ENCODE measurements at regions not wholly inside any gene's neighbourhood (a gene's known extent, or its start where the extent isn't known, plus 50 kb on each side); places are given as distances from the start of the nearest gene placed in this dataset.
A peak's percentile ranks its signal among the peaks of the same experiment; 100 is the strongest.
"Not testable (repeated sequence)": the region's sequence is repeated elsewhere in the genome, so short reads cannot be mapped to it uniquely, and the experiment has no call there.

DNA sequence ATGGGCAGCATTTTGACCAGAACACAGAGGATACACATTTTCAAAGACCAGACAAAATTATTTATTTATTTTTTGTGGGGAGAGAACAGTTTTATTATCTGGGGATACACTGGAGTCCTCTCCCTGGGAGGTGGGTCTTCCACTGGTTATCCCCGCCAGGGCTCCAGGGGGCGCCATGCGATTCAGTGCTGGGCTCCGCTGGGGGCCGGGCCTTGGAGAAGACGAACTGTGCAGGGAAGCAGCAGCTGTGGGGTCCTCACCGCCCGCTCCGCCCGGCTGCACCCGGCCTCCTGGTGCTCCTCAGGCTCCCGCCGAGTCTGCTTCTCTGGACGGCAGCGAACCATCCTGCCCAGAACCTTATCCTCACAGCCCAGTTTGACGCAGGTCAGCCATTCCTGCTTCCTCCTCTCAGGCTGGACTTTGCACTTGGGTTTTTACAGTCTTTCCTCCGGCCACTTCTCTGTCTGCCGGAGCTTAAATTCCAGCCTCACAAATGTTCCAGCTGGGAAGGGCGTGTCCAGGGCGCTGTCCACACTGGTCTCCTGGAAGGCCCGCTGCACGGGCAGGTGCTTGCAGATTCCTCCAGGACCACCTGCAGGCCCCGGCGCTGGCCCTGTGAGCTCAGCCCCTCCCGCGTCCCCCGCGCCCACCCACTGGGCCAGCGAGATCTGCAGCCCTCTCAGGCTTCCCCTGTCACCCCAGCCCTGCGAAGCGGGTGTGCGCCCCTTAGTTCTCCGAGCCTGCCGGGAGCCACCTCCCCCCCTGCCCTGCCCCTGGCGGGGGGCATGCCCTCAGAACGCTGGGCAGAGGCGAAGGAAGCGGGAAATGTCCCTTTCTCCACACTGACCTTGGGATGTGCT, 1830.0 kb upstream of the DEFB115 start:
- DNase-seq (ENCODE audit: low read depth in 2 of 2): no peak

DNA sequence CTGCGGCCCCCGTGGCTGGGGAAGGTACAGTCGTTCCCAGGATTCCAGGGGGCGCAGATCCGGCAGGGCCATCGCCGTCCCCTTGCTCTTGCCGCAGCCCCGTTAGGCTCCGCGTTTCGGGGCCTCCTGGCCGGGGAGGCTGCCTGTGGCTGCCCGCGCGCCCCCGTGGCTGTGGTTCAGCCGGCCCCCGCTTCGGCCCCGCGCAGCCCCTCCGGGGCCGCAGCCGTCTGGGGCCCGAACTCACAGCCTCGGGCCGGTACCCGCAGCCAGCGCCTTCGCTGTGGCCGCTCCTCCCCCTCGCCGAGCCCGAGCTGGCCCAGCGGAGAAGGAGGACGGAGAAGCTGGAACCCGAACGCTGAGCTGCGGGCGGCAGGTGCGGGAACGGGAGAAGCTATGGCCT, 1826.9 kb upstream of the DEFB115 start:
- DNase-seq (ENCODE audit: low read depth in 2 of 2): no peak

- not testable (repeated sequence) for DNase-seq (ENCODE audit: low read depth in 2 of 2)
Measured at GRCh38 chr20:29440721-29441120, 1816.7 kb upstream of the DEFB115 start.

DNA sequence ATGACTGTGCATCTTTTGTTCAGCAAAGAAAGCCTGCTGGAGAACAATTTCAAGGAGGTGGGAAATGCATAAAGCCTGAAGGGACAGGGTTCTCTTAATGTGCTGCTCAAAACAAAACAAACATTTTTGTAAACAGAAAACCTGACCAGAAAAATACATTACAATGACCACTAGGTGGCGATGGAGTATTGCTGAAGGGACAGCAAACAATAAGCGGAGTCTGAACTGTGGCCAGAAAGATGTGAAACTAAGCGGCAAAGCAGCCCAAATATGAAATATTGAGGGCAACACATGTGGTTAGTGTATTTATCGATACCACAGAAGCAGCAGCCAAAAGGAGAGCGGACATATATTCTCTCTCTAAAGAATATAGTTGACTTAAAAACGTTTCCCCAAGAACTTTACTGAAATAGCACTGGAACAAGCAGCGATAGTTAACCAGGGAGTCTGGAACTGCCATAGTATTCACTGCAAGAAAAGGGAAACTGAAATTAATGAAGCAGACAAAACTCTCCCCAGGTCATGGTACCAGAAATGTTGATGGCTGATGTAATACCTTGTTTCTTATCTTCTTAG, 1814.2 kb upstream of the DEFB115 start:
- DNase-seq (ENCODE audit: low read depth in 2 of 2): peak in 1 of 2 experiments; percentile 2

GRCh38 chr20:29443819-29444218, 1813.6 kb upstream of the DEFB115 start:
- no peak for DNase-seq (ENCODE audit: low read depth in 2 of 2)

- peak; percentile 31 to 33 for DNase-seq (ENCODE audit: low read depth in 2 of 2)
Measured at GRCh38 chr20:29445050-29445907, 1812.2 kb upstream of the DEFB115 start.

- DNase-seq (ENCODE audit: low read depth in 2 of 2): not testable (repeated sequence)
Measured at GRCh38 chr20:29447517-29448484, 1809.7 kb upstream of the DEFB115 start.

DNA sequence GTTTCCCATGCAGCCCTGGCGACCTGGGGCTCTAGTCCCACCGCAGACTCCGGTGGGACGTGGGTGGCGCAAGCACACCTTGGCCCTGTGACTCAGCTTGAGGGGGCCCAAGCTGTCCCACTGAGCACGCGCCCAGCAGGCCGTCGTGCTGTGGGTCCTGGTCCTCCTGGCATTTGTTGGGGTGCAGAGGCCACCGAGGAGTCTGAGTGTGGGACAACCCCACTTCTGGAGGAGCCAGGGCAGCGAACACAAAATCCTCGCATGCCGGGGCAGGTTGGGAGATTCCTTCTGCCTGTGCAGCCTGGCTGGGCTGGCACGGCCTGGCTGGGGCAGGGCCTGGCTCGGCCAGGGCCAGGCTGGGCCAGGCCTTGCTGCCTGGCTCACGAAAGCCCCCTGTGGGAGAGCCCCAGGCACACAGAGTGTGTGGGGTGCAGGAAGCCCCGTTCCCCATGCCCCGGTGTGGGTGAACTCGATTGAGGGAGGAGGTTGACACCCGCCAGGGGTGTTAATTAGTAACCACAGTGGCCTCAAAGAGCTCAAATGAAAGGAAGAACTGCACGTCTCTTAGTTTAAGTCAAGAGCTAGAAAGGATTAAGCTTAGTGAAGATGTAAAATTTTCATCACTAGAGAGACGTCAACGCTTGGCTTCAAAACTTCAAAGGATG, 1808.5 kb upstream of the DEFB115 start:
- no peak for DNase-seq (ENCODE audit: low read depth in 2 of 2)

DNA sequence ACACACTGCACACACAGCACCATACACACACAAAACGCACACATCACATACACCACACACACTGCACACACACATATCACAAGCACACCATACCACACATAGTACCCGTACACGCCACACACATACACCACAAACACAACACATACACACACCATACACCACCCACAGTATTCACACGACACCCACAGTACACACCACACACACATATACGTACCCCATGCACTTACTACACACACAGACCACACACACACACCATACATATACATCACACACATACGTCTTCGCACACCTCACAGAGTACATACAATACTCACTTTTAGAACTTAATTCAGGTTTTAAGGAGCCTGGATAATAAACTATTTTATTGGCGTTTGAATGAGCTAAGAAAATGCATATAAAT, 1805.3 kb upstream of the DEFB115 start:
- DNase-seq (ENCODE audit: low read depth in 2 of 2): no peak

DNA sequence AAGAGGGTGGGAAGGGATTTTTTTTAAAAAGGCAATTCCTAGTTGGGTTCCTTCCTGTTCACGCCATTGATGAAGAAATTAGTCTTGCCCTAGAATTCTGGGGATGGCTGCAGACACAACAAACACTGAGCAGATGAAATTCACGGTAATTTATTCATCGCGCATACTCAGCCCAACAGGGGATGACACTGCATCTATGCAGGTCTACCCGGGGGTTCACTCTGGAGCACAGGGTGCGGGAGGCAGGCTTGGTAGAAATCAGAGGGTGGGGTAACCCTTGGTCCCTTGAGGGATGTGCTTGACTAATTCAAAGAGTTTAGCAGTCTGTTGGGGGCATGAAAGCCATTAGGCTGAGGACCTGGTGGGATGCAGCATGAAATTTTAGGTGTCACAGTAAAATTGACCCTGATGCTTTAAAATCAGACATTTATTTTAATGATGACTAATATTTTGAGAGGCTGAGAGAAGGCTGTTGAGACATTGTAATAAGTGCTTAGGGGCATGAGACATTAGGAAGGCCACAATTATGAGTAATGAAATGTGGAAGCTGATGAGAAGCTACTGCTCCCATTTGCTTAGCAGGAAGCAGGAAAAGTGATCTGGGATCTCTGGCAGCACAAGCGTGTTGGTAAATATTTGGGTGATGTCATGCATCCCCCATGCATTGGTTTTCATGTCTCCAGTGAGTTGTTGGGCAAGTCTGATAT, 1800.3 kb upstream of the DEFB115 start:
- DNase-seq (ENCODE audit: low read depth in 2 of 2): not testable (repeated sequence)

DNA sequence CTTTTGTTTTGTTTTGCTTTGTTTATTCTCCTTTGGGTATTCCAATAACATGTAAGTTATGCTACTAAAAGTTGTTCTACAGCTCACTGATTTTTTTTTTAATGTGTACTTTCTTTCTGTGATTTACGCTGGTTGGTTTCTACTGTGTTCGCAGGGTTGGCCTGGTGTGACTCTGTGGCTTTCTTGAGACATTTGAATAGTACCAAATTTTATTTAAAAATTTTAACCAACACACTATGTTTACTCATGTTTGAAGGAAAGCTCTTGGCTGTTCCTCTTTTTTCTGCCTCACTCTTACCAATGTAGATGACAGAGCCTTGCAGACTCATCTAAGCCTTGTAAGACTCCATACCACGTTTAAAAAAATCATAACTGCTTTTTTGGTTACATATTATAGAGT, 1784.9 kb upstream of the DEFB115 start:
- no peak for DNase-seq (ENCODE audit: low read depth in 2 of 2)

GRCh38 chr20:29492840-29493239, 1764.6 kb upstream of the DEFB115 start:
- not testable (repeated sequence) for DNase-seq (ENCODE audit: low read depth in 2 of 2)

DNA sequence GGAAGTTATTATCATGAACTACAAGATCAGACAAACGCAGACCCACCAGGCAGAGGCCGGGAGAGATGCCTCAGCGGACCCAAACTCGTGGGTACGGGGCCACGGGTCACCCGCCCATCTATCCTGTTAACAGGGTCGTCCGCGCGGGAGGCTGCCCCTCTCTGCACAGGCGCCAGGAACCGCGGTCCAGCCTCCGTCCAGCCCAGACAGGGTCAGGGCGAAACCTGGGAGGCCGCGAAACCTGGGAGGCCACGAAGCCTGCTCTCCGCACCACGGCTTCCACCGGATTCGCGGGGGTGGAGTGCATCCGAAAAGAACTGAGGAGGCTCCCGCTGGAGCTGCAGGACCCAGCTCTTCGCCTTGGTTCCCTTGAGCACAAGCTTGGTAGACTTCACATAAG, 1760.7 kb upstream of the DEFB115 start:
- DNase-seq (ENCODE audit: low read depth in 2 of 2): not testable (repeated sequence)

DNA sequence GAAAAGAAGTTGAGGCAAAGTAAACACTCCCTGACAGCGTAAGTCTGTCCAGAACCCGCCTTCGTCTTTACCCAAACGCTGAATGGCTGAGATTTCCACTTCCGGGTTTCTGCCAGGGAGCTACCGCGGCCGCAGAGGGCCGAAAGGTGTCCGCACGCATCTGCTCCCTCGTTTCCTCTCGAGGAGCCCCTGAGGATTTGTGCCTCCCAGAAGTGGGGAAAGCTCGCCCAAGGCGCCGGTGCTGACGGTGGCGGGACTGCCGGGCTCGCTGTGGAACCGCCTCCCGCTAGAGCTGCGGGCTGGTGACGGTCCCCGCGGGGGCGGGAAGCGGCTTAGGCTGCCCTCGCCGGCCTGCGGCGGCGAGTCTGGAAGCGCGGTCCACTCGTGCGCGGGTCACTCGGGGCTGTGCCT, 1760.2 kb upstream of the DEFB115 start:
- DNase-seq (ENCODE audit: low read depth in 2 of 2): peak; percentile 0 to 9

DNA sequence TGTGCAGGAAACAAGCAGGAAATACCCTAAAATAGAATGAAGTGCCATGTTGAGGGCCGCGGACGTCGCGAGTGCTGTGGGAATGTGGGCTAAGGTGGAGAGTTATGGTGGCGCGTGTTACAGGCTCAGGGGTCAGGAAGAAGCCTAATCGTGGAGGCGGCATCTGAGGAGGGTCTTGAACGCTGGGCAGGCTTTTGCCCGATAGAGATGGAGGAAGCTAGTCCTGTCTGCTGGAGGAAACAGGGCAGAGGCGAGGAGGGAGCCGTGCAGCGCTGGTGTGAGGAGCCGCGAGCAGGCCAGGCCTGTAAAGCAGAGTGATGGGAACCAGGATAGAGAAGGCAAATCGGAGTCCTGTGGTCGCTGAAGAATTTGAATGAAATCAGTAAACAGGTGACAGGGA, 1759.8 kb upstream of the DEFB115 start:
- not testable (repeated sequence) for DNase-seq (ENCODE audit: low read depth in 2 of 2)

DNA sequence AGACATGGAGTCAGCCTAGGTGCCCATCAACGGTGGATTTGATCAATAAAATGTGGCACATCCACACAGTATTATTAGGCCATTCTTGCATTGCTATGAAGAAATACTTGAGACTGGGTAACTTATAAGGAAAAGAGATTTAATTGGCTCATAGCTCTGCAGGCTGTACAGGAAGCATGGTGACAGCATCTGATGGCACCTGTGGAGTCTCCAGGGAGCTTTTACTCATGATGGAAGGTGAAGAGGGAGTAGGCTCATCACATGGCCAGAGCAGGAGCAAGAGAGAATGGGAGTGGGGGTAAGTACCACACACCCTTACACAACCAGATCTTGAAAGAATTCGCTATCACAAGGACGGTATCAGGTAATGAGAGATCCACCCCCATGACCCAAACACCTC, 1756.7 kb upstream of the DEFB115 start:
- not testable (repeated sequence) for DNase-seq (ENCODE audit: low read depth in 2 of 2)

DNA sequence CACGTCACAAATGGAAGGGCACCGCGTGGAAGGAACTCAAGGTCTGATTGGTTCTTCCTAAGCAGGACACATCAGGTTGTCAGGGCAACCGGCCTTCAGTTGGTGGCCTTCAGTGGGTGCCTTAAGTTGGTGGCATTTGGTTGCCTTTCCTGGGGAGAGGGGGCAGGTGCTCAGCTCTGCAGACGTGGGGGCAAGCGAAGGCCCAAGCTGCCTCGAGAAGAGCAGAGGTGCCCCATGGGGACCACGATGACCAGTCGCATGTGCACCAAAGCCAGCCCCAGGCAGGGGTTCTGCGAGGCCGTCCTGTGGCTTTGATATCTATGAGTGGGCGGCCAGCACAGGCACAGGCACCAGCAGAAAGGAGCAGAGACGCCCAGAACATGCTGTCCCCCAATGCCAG, 1742.8 kb upstream of the DEFB115 start:
- DNase-seq (ENCODE audit: low read depth in 2 of 2): not testable (repeated sequence)

DNA sequence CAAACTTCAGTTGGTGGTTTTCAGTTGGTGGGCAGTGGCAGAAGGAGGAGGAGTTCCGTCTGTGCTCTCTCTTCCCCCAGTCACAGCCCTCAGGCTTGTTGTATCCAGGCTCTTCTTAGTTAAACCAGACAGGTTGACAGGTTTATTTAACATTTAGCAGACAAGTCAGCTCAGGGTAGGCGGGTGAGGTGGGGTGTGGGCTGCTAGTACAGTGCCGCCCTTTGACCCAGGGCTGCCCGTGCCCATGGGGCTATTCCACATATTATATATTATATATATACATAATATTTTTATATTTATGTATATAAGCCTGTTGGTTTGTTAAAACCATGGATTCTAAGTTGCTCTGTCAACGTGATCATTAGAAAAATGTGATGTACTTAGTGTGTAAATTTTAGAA, 1740.6 kb upstream of the DEFB115 start:
- DNase-seq (ENCODE audit: low read depth in 2 of 2): not testable (repeated sequence)

DNA sequence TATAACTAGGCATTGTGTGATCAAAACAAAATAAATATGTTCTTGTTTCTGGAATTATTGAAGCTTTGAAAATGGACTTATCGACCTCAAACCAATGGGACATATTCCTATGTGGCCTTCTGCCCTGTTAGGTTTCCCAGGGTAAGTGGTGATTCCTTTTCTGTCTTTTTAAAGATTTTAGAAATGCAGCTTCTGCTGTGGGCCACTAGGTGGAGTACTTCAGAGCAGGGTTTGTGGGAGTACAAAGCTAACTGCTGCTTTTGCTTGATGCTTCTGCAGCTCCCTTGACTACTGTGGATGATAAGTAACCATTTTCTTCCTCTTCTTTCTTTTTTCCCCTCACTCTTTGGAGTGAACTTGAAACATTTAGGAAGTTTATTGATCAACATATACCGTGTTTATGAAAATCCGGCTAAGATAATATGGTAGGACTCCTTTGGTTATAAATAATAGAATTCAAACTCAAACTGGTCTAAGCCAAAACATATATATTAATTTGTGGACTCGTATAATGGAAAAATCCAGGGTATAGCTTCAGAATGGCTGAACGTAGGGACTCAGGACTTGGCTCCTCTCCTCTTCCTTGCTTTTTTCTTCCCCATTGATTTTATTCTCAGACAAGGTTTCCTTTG, 1737.7 kb upstream of the DEFB115 start:
- DNase-seq (ENCODE audit: low read depth in 2 of 2): not testable (repeated sequence)
